Liver (tissue), 3 donors: ENCODE measurements at regions not wholly inside any gene's neighbourhood (a gene's known extent, or its start where the extent isn't known, plus 50 kb on each side); places are given as distances from the start of the nearest gene placed in this dataset.

ENCODE experiments used
- CTCF ChIP-seq: fragments of 150-350 bp; IDR thresholded peaks from 2 replicates; pipeline ENCODE4 v1.5.1; 2017; ENCODE audit warnings: improper control_type of control experiment, low read depth, low read length; ENCODE audit not compliant: missing input control
- GABPA ChIP-seq, 2 donors: IDR thresholded peaks in 1 of 2; conservative IDR thresholded peaks in 1 of 2; 2 replicates each; pipeline ENCODE4 v1.6.1; 2016; ENCODE audit warnings: antibody characterized with exemption in 2 of 2, mild to moderate bottlenecking in 1 of 2, moderate library complexity in 1 of 2
- HNF4G ChIP-seq: IDR thresholded peaks from 2 replicates; pipeline ENCODE4 v1.6.1; 2016; ENCODE audit warnings: antibody characterized with exemption
- JUND ChIP-seq, 2 donors: IDR thresholded peaks; 2 replicates each; pipeline ENCODE4 v1.6.1; 2016; ENCODE audit warnings: antibody characterized with exemption in 2 of 2
- MAX ChIP-seq: IDR thresholded peaks from 2 replicates; pipeline ENCODE4 v1.6.1; 2016; ENCODE audit warnings: antibody characterized with exemption
- NR2F2 ChIP-seq: IDR thresholded peaks from 2 replicates; pipeline ENCODE4 v1.6.1; 2016; ENCODE audit warnings: antibody characterized with exemption
- RAD21 ChIP-seq, 2 donors: IDR thresholded peaks; 2 replicates each; pipeline ENCODE4 v1.6.1; 2016; ENCODE audit warnings: antibody characterized with exemption in 2 of 2, mild to moderate bottlenecking in 2 of 2
- REST ChIP-seq: IDR thresholded peaks from 2 replicates; pipeline ENCODE4 v1.6.1; 2016; ENCODE audit warnings: antibody characterized with exemption, mild to moderate bottlenecking
- RXRA ChIP-seq, 2 donors: IDR thresholded peaks; 2 replicates each; pipeline ENCODE4 v1.6.1; 2017 to 2018; ENCODE audit warnings: antibody characterized with exemption in 2 of 2, mild to moderate bottlenecking in 1 of 2
- SP1 ChIP-seq: IDR thresholded peaks from 2 replicates; pipeline ENCODE4 v1.6.1; 2018; ENCODE audit warnings: antibody characterized with exemption, mild to moderate bottlenecking
- TAF1 ChIP-seq: conservative IDR thresholded peaks from 2 replicates; pipeline ENCODE4 v1.6.1; 2016; ENCODE audit warnings: antibody characterized with exemption, mild to moderate bottlenecking
- ZBTB33 ChIP-seq: IDR thresholded peaks from 2 replicates; pipeline ENCODE4 v1.6.1; 2016; ENCODE audit warnings: antibody characterized with exemption
- donor health status: healthy.
- donor health status: healthy.

GRCh38 chr13:105389373-105389772, 1146.1 kb downstream of the EFNB2 start:
- no peak for TF ChIP-seq CTCF
- no peak for TF ChIP-seq GABPA (IDR thresholded peaks at IDR 0.05 in 1 of 2, conservative IDR thresholded peaks at IDR 0.05 in 1 of 2)
- TF ChIP-seq JUND (IDR thresholded peaks at IDR 0.05): no peak
- no peak for TF ChIP-seq REST
- TF ChIP-seq RAD21 (IDR thresholded peaks at IDR 0.05): no peak
- no peak for TF ChIP-seq TAF1
- TF ChIP-seq MAX: no peak
- no peak for TF ChIP-seq SP1
- no peak for TF ChIP-seq NR2F2
- TF ChIP-seq ZBTB33: no peak
- TF ChIP-seq HNF4G: no peak
- no peak for TF ChIP-seq RXRA (IDR thresholded peaks at IDR 0.05)
